ENCODE measurements at regions not wholly inside any gene's neighbourhood (a gene's known extent, or its start where the extent isn't known, plus 50 kb on each side); places are given as distances from the start of the nearest gene placed in this dataset.

DNA sequence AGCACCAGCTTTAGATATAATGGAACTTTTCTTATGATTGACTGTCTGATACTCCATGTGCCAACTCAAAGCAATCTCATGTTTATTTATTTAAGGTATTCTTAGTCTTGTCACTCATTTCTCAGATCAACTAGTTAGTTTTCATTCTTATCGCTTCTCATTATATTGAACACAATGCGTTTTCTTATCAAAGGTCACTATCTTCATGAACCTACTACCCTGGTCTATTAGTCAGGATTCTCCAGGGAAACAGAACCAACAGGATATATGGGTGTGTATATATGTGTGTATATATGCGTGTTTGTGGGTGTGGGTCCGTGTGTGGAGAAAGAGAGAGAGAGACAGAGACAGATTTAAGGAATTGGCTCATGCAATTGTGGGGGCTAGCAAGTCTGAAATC lies 619.9 kb downstream of the ZEB2 start:
- TF ChIP-seq POLR2A (IDR thresholded peaks at IDR 0.05; ENCODE audit: low read depth, low read length) (no peak), POLR2AphosphoS5 (IDR thresholded peaks at IDR 0.05; ENCODE audit: low read depth, low read length) (no peak), TAF1 (IDR thresholded peaks at IDR 0.05; ENCODE audit: borderline replicate concordance, low read depth, low read length) (no peak)
